GM23338 (cell line): ENCODE measurements at regions not wholly inside any gene's neighbourhood (a gene's known extent, or its start where the extent isn't known, plus 50 kb on each side); places are given as distances from the start of the nearest gene placed in this dataset.

Experiments
- ATAC-seq: fragments of 200-7000 bp; cut with Tn5 transposase; 3 replicates; pipeline ENCODE4 v1.9.1; 2020
- DNase-seq: peaks from one replicate; pipeline ENCODE4 v3.0.0-alpha.2; 2015; ENCODE audit warnings: low spot score
- H2AFZ ChIP-seq: fragments of 200-600 bp; sonication (generic); 2 replicates; pipeline ENCODE4 v1.8.0; 2016; ENCODE audit warnings: antibody characterized with exemption, mild to moderate bottlenecking, moderate library complexity
- H3F3A ChIP-seq: fragments of 200-600 bp; sonication (generic); replicated peaks from 2 replicates; pipeline ENCODE4 v1.8.0; 2017; ENCODE audit warnings: antibody characterized with exemption, mixed run types, low read depth
- H3K27ac ChIP-seq: fragments of 200-600 bp; sonication (generic); 2 replicates; pipeline ENCODE4 v1.6.1; 2016; ENCODE audit warnings: low read depth
- H3K27me3 ChIP-seq: fragments of 200-600 bp; sonication (generic); 2 replicates; pipeline ENCODE4 v1.8.0; 2016; ENCODE audit warnings: mild to moderate bottlenecking, mixed run types, moderate library complexity; ENCODE audit not compliant: insufficient read depth
- H3K36me3 ChIP-seq: fragments of 200-600 bp; sonication (generic); 2 replicates; pipeline ENCODE4 v1.8.0; 2016; ENCODE audit warnings: mild to moderate bottlenecking; ENCODE audit not compliant: insufficient read depth
- H3K4me1 ChIP-seq: fragments of 200-600 bp; sonication (generic); 2 replicates; pipeline ENCODE4 v1.8.0; 2016; ENCODE audit warnings: mild to moderate bottlenecking, moderate library complexity; ENCODE audit not compliant: insufficient read depth
- H3K4me2 ChIP-seq: fragments of 200-600 bp; sonication (generic); 2 replicates; pipeline ENCODE4 v1.7.1; 2017; ENCODE audit warnings: mixed run types
- H3K4me3 ChIP-seq: fragments of 200-600 bp; sonication (generic); 2 replicates; pipeline ENCODE4 v1.6.1; 2016; ENCODE audit warnings: mixed run types
- H3K79me2 ChIP-seq: fragments of 200-600 bp; sonication (generic); replicated peaks from 2 replicates; pipeline ENCODE4 v1.8.0; 2017; ENCODE audit warnings: mild to moderate bottlenecking; ENCODE audit not compliant: insufficient read depth
- H3K9me2 ChIP-seq: fragments of 200-600 bp; sonication (generic); 2 replicates; pipeline ENCODE4 v1.8.0; 2017; ENCODE audit not compliant: insufficient read depth
- H4K20me1 ChIP-seq: fragments of 200-600 bp; sonication (generic); replicated peaks from 2 replicates; pipeline ENCODE4 v1.8.0; 2017; ENCODE audit warnings: mild to moderate bottlenecking; ENCODE audit not compliant: insufficient read depth
- H3K27ac Mint-ChIP-seq: 2 replicates; pipeline ENCODE4 v1.8.0; 2020; ENCODE audit warnings: inconsistent platforms, mild to moderate bottlenecking, moderate library complexity, mixed read lengths
- H3K27me3 Mint-ChIP-seq: 3 replicates; pipeline ENCODE4 v1.8.0; 2022; ENCODE audit warnings: low read depth, mild to moderate bottlenecking, moderate library complexity, mixed read lengths, inconsistent platforms; ENCODE audit not compliant: insufficient read depth, poor library complexity
- H3K36me3 Mint-ChIP-seq: 3 replicates; pipeline ENCODE4 v1.8.0; 2021; ENCODE audit warnings: low read depth, mild to moderate bottlenecking, inconsistent platforms, moderate library complexity, mixed read lengths
- H3K4me1 Mint-ChIP-seq: 3 replicates; pipeline ENCODE4 v1.8.0; 2020; ENCODE audit warnings: mild to moderate bottlenecking, inconsistent platforms, mixed read lengths
- H3K4me3 Mint-ChIP-seq: 3 replicates; pipeline ENCODE4 v1.8.0; 2021; ENCODE audit warnings: moderate library complexity, mild to moderate bottlenecking, inconsistent platforms, mixed read lengths
- H3K9me3 Mint-ChIP-seq: 3 replicates; pipeline ENCODE4 v1.8.0; 2020; ENCODE audit warnings: moderate library complexity, mild to moderate bottlenecking, inconsistent platforms, mixed read lengths
- CREB1 ChIP-seq: fragments of 250-450 bp; sonication (Bioruptor Pico); IDR thresholded peaks from 2 replicates; pipeline ENCODE4 v1.5.0; 2020; ENCODE audit warnings: low read depth, mild to moderate bottlenecking, moderate library complexity
- CTCF ChIP-seq, 2 experiments: fragments of 200-600 bp in 1 of 2; sonication (generic) in 1 of 2; conservative IDR thresholded peaks; 2 replicates each; pipeline versions ENCODE4 v1.5.1 to v1.6.1; 2016 to 2017; ENCODE audit warnings: antibody characterized with exemption in 2 of 2, low read depth in 2 of 2, mild to moderate bottlenecking in 2 of 2, moderate library complexity in 1 of 2
- EZH2 ChIP-seq: fragments of 200-600 bp; sonication (generic); IDR thresholded peaks from one replicate; pipeline ENCODE4 v1.8.0; 2017; ENCODE audit warnings: antibody characterized with exemption, mild to moderate bottlenecking, low read depth; ENCODE audit not compliant: unreplicated experiment
- EZH2phosphoT487 ChIP-seq: fragments of 200-600 bp; sonication (generic); IDR thresholded peaks from one replicate; pipeline ENCODE4 v1.8.1; 2018; ENCODE audit warnings: antibody characterized with exemption; ENCODE audit not compliant: unreplicated experiment
- JUNB ChIP-seq: IDR thresholded peaks from one replicate; pipeline ENCODE4 v1.6.1; 2016; ENCODE audit warnings: antibody characterized with exemption; ENCODE audit not compliant: unreplicated experiment
- NANOG ChIP-seq: IDR thresholded peaks from 2 replicates; pipeline ENCODE4 v1.6.1; 2016; ENCODE audit warnings: antibody characterized with exemption, borderline replicate concordance
- POLR2AphosphoS5 ChIP-seq: IDR thresholded peaks from 2 replicates; pipeline ENCODE4 v1.6.1; 2016; ENCODE audit warnings: antibody characterized with exemption, low read depth
- STAT1 ChIP-seq: IDR thresholded peaks from one replicate; pipeline ENCODE4 v1.6.1; 2016; ENCODE audit warnings: antibody characterized with exemption; ENCODE audit not compliant: unreplicated experiment
- ZNF114 ChIP-seq: fragments of 250-450 bp; sonication (Bioruptor Pico); IDR thresholded peaks from 2 replicates; pipeline ENCODE4 v1.5.0; 2020; ENCODE audit warnings: mild to moderate bottlenecking, moderate library complexity
- ZNF331 ChIP-seq: fragments of 250-450 bp; sonication (Bioruptor Pico); IDR thresholded peaks from 2 replicates; pipeline ENCODE4 v1.5.0; 2020; ENCODE audit warnings: low read depth, mild to moderate bottlenecking, moderate library complexity
- ZNF462 ChIP-seq: fragments of 250-450 bp; sonication (Bioruptor Pico); IDR thresholded peaks from 2 replicates; pipeline ENCODE4 v1.5.0; 2020; ENCODE audit warnings: mild to moderate bottlenecking, moderate library complexity
- TF ChIP-seq, protein P1 (sequence below): IDR thresholded peaks from 2 replicates; pipeline ENCODE4 v1.6.1; 2016; ENCODE audit warnings: antibody characterized with exemption
- TF ChIP-seq, protein P2 (sequence below): IDR thresholded peaks from one replicate; pipeline ENCODE4 v1.6.1; 2018; ENCODE audit warnings: antibody characterized with exemption; ENCODE audit not compliant: unreplicated experiment

- no peaks in the 10 kb centered on the region for H3K9me3 Mint-ChIP-seq
- TF ChIP-seq NANOG (no peak), CTCF (conservative IDR thresholded peaks at IDR 0.05; ENCODE audit: low read depth in 2 of 2) (no peak), CREB1 (CRISPR knock-in tag) (no peak), ZNF462 (CRISPR knock-in tag) (no peak), ZNF114 (CRISPR knock-in tag) (no peak), EZH2phosphoT487 (no peak), POLR2AphosphoS5 (no peak), STAT1 (no peak), JUNB (no peak), EZH2 (no peak), ZNF331 (CRISPR knock-in tag) (no peak)
- TF ChIP-seq, protein P1, sequence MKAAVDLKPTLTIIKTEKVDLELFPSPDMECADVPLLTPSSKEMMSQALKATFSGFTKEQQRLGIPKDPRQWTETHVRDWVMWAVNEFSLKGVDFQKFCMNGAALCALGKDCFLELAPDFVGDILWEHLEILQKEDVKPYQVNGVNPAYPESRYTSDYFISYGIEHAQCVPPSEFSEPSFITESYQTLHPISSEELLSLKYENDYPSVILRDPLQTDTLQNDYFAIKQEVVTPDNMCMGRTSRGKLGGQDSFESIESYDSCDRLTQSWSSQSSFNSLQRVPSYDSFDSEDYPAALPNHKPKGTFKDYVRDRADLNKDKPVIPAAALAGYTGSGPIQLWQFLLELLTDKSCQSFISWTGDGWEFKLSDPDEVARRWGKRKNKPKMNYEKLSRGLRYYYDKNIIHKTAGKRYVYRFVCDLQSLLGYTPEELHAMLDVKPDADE = no peak
- TF ChIP-seq, protein P2, sequence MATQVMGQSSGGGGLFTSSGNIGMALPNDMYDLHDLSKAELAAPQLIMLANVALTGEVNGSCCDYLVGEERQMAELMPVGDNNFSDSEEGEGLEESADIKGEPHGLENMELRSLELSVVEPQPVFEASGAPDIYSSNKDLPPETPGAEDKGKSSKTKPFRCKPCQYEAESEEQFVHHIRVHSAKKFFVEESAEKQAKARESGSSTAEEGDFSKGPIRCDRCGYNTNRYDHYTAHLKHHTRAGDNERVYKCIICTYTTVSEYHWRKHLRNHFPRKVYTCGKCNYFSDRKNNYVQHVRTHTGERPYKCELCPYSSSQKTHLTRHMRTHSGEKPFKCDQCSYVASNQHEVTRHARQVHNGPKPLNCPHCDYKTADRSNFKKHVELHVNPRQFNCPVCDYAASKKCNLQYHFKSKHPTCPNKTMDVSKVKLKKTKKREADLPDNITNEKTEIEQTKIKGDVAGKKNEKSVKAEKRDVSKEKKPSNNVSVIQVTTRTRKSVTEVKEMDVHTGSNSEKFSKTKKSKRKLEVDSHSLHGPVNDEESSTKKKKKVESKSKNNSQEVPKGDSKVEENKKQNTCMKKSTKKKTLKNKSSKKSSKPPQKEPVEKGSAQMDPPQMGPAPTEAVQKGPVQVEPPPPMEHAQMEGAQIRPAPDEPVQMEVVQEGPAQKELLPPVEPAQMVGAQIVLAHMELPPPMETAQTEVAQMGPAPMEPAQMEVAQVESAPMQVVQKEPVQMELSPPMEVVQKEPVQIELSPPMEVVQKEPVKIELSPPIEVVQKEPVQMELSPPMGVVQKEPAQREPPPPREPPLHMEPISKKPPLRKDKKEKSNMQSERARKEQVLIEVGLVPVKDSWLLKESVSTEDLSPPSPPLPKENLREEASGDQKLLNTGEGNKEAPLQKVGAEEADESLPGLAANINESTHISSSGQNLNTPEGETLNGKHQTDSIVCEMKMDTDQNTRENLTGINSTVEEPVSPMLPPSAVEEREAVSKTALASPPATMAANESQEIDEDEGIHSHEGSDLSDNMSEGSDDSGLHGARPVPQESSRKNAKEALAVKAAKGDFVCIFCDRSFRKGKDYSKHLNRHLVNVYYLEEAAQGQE = no peak
- H3K36me3 Mint-ChIP-seq = no peaks in the 10 kb centered on the region
Measured at GRCh38 chr2:180099308-180099707, 92.2 kb upstream of the CWC22 start.

More at GRCh38 chr2:180099308-180099707, 92.2 kb upstream of the CWC22 start:
- Histone ChIP-seq H3K27me3 (no peaks in the 10 kb centered on the region), H3K4me3 (no peak overlapping the region), H2AFZ (no peak overlapping the region), H3K4me1 (no peaks in the 10 kb centered on the region), H4K20me1 (no peaks in the 10 kb centered on the region), H3K4me2 (no peak overlapping the region), H3K9me2 (no peaks in the 10 kb centered on the region), H3K36me3 (no peaks in the 10 kb centered on the region), H3F3A (no peaks in the 10 kb centered on the region), H3K79me2 (no peaks in the 10 kb centered on the region), H3K27ac (no peak overlapping the region)
- Mint-ChIP-seq H3K27ac (no peak overlapping the region), H3K4me3 (no peak overlapping the region), H3K4me1 (no peaks in the 10 kb centered on the region), H3K27me3 (no peaks in the 10 kb centered on the region)
- DNase-seq (no peak), ATAC-seq (no peak)
